Forelimb muscle (tissue), 1 donor: ENCODE measurements at regions not wholly inside any gene's neighbourhood (a gene's known extent, or its start where the extent isn't known, plus 50 kb on each side); places are given as distances from the start of the nearest gene placed in this dataset.

ENCODE experiments used
- DNase-seq: peaks from one replicate; pipeline ENCODE4 v3.0.0-alpha.2; 2013; ENCODE audit warnings: low read depth

- no peak for DNase-seq
Measured at GRCh38 chr18:73232933-73233332, 365.1 kb upstream of the NETO1 start.

DNA sequence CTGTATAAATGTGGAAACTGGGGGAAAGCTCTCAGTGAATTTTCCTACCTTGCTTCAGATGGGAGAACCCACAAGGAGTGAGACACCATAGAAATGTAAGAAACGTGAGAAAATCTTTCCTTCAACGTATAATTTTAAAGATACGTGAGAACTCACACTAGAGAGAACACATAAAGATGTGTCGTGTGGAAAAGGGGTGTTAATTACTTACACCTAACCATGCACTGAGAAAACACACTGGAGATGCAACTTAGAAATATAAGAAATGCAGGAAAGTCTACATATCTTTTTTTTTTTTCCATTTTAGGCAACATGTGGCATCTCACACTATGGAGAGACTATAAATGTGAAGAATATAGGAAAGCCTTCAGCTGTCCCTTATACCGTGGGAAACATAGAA is 352.9 kb upstream of the NETO1 start:
- no peak for DNase-seq

DNA sequence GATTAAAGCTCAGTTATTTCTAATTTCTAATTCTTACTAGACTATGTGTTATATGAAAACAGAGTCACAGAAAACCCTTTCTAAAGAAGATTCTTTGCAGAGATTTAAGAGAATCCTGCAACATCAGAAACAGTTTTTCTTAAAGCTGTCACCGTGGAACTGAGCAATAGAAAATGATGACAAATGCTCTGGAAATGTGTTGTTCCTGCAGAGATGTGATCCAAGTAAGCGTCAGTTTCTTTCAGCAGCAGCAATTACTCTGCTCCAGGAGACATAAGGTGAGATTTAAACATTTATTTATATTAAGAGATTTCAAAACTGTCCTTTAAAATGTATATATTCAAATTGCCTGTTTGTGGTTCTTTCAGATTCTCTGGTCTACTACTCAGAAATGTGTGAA is 350.5 kb upstream of the NETO1 start:
- DNase-seq = no peak

DNA sequence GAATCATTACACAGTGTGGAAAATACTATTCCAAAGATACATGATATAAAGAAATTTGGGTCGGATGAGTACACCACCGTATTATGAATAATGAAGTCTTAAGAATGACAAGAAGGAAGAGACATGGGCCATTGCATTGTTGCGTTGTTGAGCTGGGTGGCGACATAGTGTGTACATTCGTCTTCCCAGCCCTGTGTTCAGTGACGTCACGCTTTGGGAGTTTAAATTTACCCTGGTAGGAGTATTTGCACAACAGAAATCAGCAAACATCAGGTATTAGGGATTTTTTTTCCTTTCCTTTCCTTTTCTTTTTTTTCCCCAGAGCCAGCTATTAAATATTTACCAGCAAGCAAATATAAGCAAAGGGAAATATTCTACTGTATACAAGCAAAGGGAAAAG is 347.2 kb upstream of the NETO1 start:
- DNase-seq = no peak

DNA sequence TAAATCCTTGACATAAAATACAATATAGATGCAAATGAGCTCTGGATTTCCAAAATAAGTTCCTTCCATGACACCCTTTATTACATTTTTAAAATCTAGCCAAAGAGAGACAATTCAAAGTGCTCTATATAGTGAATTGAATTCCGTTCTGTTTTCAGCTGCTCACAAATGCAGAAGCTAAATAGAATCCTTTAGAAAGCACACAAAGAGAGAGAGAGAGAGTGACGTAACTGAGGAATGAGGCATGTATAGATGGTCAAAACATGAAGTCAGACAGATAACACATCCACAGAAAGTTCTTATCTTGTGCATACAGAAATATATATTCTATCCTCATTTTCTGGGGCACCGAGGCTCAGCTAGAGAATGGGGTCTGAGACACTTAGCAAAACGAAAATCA is 344.7 kb upstream of the NETO1 start:
- DNase-seq = no peak

DNA sequence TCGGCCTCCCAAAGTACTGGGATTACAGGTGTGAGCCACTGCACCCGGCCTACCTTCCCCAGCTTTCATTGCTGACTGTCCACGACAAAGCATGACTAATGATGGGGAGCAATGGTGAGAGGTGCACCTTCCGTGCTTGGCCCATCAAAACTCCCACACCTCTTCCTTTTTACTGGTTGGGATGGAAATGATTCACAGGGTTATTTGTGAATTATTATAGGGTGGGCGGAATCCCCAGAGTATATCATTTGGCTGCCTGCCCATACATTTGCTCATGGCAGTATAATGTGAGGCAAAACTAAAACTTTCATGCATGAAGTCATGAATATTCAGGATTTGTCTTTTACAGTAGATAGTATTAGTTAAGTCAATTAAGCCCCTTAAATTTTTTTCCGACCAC is 334.2 kb upstream of the NETO1 start:
- no peak for DNase-seq

DNA sequence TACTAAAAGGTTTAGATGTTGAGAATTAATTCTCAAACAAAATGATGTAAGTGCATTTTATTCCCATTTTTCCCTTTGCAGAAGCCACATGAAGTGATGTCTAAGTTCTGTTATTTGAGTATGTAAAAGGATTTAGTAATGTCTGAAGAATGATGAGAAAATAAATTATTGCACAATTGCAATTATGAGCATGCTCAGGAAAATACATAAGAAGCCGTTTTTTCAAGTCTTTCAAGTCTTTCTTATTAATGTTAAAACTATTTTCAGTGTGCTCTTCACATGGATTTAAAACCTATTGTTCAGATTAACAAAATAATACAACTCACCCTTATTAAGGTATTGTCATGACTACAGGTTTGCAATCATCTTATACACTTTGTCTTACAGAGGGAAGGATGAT is 331.4 kb upstream of the NETO1 start:
- DNase-seq = no peak

- no peak for DNase-seq
Measured at GRCh38 chr18:73189718-73190117, 321.9 kb upstream of the NETO1 start.

- no peak for DNase-seq
Measured at GRCh38 chr18:73168236-73168635, 300.4 kb upstream of the NETO1 start.

DNA sequence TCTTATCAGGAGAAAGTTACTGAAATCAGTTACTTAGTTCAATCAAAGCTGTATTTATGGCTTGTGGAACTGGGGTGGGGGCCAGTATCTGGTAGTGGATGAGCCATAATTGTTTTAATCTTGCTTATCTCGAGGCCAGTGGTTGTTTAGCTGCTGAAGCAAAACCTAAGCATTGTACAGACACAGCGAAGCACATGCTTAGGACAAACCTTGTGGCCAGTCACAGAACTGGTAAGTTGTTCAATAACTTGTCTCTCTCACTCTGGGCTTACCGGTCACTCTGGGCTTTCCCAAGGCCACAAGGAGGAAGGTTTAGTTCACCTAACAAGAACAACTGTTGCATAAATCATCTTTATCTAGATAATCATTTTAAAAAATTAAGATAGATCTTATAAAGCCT is 296.6 kb upstream of the NETO1 start:
- no peak for DNase-seq

- DNase-seq = no peak
Measured at GRCh38 chr18:73163236-73163635, 295.4 kb upstream of the NETO1 start.

DNA sequence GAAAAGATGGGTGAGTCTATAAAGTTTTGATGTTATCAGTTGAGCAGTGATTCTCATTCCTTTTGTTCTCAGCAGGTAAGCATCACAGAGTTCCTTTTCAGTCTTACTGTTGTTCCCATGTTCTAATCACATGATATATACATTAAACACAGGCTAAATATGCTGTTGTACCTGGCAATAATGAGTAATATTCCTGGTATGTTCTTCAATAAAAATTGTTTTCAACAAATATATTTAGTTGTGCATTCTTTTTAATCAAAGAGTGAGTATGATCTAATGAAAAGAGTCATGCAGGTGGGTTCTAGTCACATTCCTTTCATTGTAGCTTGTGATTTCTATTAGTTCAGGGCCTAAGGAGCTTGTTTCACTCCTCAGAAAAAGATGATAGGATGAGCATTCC is 288.3 kb upstream of the NETO1 start:
- DNase-seq = no peak

GRCh38 chr18:73153271-73153670 is 285.5 kb upstream of the NETO1 start:
- no peak for DNase-seq

GRCh38 chr18:73151086-73151485 is 283.3 kb upstream of the NETO1 start:
- no peak for DNase-seq

- DNase-seq = no peak
Measured at GRCh38 chr18:73150199-73150598, 282.4 kb upstream of the NETO1 start.

- DNase-seq = no peak
Measured at GRCh38 chr18:73147590-73147989, 279.8 kb upstream of the NETO1 start.

DNA sequence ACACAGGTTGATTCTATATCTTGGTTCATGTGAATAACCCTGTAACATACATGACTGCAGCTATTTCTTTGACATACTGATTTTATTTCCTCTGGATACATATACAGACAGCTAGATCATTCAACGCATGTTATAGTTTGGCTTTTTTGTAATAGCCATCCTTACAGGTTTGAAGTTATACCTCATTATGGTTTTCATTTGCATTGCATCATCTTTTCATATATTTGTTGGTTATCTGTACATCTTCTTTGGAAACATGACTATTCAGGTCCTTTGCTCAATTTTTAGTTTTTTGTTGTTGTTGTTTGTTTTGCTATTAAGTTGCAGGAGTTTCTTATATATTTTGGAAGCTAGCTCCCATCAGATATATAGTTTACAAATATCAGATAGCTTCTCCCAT is 276.2 kb upstream of the NETO1 start:
- no peak for DNase-seq

- no peak for DNase-seq
Measured at GRCh38 chr18:73136134-73136533, 268.3 kb upstream of the NETO1 start.

DNA sequence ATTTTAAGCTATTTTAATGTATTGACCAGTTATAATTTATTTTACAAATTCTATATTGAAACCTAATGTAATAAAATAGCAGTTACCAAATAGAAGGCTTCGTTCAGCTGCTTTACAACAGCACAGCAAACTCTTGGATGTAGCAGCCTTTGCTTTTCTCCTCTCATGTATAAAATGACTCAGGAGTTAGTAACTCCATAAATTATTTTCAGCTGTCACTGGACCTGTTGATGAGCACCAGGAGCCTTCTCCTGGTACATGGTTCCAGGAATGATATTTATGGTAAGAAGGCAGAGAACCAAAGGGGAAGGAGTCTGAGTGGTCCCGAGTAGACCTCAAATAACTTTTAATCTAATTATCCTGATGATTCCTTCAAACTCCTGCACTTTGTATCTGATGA is 256.4 kb upstream of the NETO1 start:
- no peak for DNase-seq

- DNase-seq = no peak
Measured at GRCh38 chr18:73121207-73121606, 253.4 kb upstream of the NETO1 start.

DNA sequence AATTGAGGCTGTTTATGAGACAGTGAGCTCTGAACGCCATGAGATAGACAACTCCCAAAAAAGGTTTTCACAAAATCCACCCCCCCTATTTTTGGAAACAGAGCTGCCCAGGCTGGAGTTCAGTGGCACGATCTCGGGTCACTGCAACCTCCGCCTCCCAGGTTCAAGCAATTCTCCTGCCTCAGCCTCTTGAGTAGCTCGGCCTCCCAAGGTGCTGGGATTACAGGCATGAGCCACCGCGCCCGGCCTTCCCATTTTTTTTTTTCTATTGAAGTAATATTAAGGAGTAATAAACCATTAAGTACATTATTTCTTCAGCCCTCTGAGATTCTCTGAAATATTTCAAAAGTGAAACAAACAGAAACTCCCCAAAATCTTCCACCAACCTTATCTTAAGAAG is 252.8 kb upstream of the NETO1 start:
- no peak for DNase-seq

- no peak for DNase-seq
Measured at GRCh38 chr18:73119574-73119973, 251.8 kb upstream of the NETO1 start.

DNA sequence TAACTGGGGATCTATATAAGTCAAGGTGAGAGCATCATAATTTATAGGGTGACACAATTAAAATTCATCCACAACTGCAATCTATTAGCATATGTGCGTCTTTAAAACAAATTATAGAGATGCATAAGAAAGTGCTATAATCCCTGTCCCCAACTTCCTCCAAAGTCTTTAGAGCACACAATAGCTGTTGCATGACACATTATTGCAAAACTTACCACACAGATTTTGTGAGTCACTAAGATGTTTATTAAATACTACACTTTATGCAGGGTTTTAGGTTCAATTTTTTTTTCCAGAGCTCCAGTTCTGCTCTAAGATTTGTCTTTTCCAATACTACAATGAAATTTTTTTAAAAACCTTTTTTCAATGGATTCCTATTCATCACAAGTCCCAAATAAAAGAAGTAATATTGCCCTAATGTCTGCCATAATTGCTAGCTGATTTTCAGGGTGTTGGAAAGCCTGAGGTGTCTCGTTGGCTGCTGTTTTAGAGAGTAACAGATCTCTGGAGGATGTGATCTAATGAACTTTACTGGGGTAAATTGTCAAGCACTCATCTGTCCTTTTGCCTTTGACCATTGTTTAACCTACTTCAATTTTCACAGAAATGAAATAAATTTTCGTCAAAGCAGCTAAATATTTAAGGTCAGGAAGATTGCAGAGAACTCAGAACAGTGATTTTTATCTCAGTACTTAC is 250.5 kb upstream of the NETO1 start:
- no peak for DNase-seq

DNA sequence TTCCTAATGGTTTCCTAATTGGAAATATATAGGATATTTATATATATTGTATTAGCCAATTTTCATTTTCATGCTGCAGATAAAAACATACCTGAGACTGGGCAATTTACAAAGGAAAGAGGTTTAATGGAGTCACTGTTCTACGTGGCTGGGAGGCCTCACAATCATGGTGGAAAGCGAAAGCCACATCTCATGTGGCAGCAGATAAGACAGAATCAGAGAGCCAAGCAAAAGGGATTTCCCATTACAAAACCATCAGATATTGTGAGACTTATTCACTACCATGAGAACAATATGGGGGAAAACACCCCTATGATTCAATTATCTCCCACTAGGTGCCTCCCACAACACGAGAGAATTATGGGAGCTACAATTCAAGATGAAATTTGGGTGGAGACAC is 242.5 kb upstream of the NETO1 start:
- no peak for DNase-seq
